Keratinocyte (primary cell): ENCODE measurements at regions not wholly inside any gene's neighbourhood (a gene's known extent, or its start where the extent isn't known, plus 50 kb on each side); places are given as distances from the start of the nearest gene placed in this dataset.

Source experiments
- DNase-seq: peaks from one replicate; pipeline ENCODE4 v3.0.0-alpha.2; 2011; ENCODE audit warnings: low read depth, missing footprints, low spot score
- FAIRE-seq: peaks from 2 replicates; lab custom pipeline; 2011; peaks lifted over from hg19 to GRCh38; lab: Jason Lieb, UNC
- H2AFZ ChIP-seq: 2 replicates; pipeline ENCODE4 v1.6.0; 2012; ENCODE audit warnings: low read length, control low read depth, inconsistent platforms; ENCODE audit not compliant: control insufficient read depth
- H3K27ac ChIP-seq: 2 replicates; pipeline ENCODE4 v1.5.1; 2011; ENCODE audit warnings: low read length; ENCODE audit not compliant: control insufficient read depth, insufficient read depth
- H3K27me3 ChIP-seq: 3 replicates; pipeline ENCODE4 v1.6.0; 2011; ENCODE audit warnings: low read length; ENCODE audit not compliant: control insufficient read depth, insufficient read depth; ENCODE audit errors: extremely low read depth
- H3K36me3 ChIP-seq, 2 experiments: 2 replicates in 1 of 2; 3 replicates in 1 of 2; pipeline ENCODE4 v1.5.1; 2011; ENCODE audit warnings: low read length in 2 of 2, mild to moderate bottlenecking in 1 of 2; ENCODE audit not compliant: control insufficient read depth in 2 of 2, insufficient read depth in 2 of 2; ENCODE audit errors: extremely low read depth in 1 of 2
- H3K4me1 ChIP-seq: 3 replicates; pipeline ENCODE4 v1.5.1; 2011; ENCODE audit warnings: low read length; ENCODE audit not compliant: control insufficient read depth, insufficient read depth; ENCODE audit errors: extremely low read depth
- H3K4me2 ChIP-seq: 3 replicates; pipeline ENCODE4 v1.6.0; 2011; ENCODE audit warnings: low read depth, low read length; ENCODE audit not compliant: control insufficient read depth, insufficient read depth; ENCODE audit errors: extremely low read depth
- H3K4me3 ChIP-seq, 3 experiments: fragments of 200-600 bp in 1 of 3; sonication (generic) in 1 of 3; 2 replicates in 2 of 3; 3 replicates in 1 of 3; pipeline ENCODE4 v1.5.1; 2011 to 2016; ENCODE audit warnings: low read length in 3 of 3, mild to moderate bottlenecking in 3 of 3, control low read depth in 2 of 3, inconsistent platforms in 1 of 3, low read depth in 1 of 3, mixed read lengths in 1 of 3, mixed run types in 1 of 3, moderate library complexity in 1 of 3; ENCODE audit not compliant: control insufficient read depth in 2 of 3, insufficient read depth in 2 of 3; ENCODE audit errors: extremely low read depth in 1 of 3
- H3K79me2 ChIP-seq: 2 replicates; pipeline ENCODE4 v1.6.0; 2012; ENCODE audit warnings: low read length; ENCODE audit not compliant: control insufficient read depth, insufficient read depth
- H3K9ac ChIP-seq: 3 replicates; pipeline ENCODE4 v1.6.0; 2011; ENCODE audit warnings: low read length; ENCODE audit not compliant: control insufficient read depth, insufficient read depth; ENCODE audit errors: extremely low read depth
- H3K9me1 ChIP-seq: 3 replicates; pipeline ENCODE4 v1.6.0; 2011; ENCODE audit warnings: low read length; ENCODE audit not compliant: control insufficient read depth, insufficient read depth; ENCODE audit errors: extremely low read depth
- H3K9me3 ChIP-seq: 2 replicates; pipeline ENCODE4 v1.5.1; 2012; ENCODE audit warnings: low read depth, low read length; ENCODE audit not compliant: control insufficient read depth
- H4K20me1 ChIP-seq: 3 replicates; pipeline ENCODE4 v1.6.0; 2011; ENCODE audit warnings: low read length; ENCODE audit not compliant: control insufficient read depth, insufficient read depth; ENCODE audit errors: extremely low read depth
- EZH2 ChIP-seq: IDR thresholded peaks from one replicate; pipeline ENCODE4 v1.6.1; 2012; ENCODE audit warnings: inconsistent platforms, mild to moderate bottlenecking, low read length, moderate library complexity
- dilution Hi-C: fragments of 300-500 bp; cut with MboI; formaldehyde crosslinking; loops from one replicate; pipeline ENCODE4 v1.7.0; 2020; ENCODE audit warnings: low sequenced_read_pairs; ENCODE audit not compliant: extremely low pct_ligation_motif_present
- TF ChIP-seq, protein P1 (sequence below), 3 experiments: IDR thresholded peaks in 1 of 3; conservative IDR thresholded peaks in 1 of 3; optimal IDR thresholded peaks in 1 of 3; 2 replicates in 2 of 3; 3 replicates in 1 of 3; pipeline versions ENCODE3 to v1.5.1; 2011; ENCODE audit warnings: low read length in 3 of 3, mild to moderate bottlenecking in 3 of 3, moderate library complexity in 2 of 3, control low read depth in 1 of 3, inconsistent platforms in 1 of 3; ENCODE audit not compliant: insufficient read depth in 2 of 3; ENCODE audit errors: extremely low read depth in 1 of 3

DNA sequence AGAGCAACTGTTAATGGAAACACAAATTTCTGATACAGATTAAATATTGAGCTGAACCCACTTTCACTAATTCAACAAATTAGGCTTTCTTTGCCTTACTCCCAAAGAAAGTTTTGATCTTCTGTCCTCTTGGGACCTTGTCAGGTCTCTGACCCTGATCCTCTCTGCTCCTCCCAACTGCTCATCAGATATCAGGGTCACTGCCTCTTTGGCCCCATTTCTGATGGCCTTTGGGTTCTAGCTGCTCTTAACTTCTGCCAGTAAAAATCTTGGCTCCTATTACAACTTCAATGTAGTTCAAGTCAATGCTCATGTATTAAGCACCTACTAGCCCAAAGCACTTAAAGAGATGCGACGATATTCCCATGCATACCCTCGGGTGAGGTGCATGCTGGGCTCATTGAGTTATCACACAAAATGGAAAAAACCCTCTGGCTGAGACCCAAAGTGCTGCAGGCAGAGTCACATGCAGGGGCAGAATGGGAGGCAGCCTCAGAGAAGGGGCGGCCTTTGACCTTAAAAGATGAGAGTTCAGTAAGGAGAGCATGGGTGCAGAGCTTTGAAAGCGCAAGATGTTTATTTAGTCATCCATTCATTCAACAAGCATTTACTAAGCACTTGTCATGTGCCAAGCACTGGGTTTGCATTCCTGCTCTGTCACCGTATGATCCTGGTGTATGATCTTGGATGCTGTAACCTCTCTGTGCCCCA is 183.4 kb downstream of the USP12 start:
- peaks cover 6% of the 10 kb centered on the region for H3K27me3 ChIP-seq
- H3K4me3 ChIP-seq = no peak overlapping the region
- H3K36me3 ChIP-seq = no peaks in the 10 kb centered on the region
- H3K9me1 ChIP-seq = no peaks in the 10 kb centered on the region
- H3K4me1 ChIP-seq = no peaks in the 10 kb centered on the region
- no peaks in the 10 kb centered on the region for H3K79me2 ChIP-seq
- no peak overlapping the region for H3K27ac ChIP-seq
- no peak overlapping the region for H2AFZ ChIP-seq
- TF ChIP-seq, protein P1, sequence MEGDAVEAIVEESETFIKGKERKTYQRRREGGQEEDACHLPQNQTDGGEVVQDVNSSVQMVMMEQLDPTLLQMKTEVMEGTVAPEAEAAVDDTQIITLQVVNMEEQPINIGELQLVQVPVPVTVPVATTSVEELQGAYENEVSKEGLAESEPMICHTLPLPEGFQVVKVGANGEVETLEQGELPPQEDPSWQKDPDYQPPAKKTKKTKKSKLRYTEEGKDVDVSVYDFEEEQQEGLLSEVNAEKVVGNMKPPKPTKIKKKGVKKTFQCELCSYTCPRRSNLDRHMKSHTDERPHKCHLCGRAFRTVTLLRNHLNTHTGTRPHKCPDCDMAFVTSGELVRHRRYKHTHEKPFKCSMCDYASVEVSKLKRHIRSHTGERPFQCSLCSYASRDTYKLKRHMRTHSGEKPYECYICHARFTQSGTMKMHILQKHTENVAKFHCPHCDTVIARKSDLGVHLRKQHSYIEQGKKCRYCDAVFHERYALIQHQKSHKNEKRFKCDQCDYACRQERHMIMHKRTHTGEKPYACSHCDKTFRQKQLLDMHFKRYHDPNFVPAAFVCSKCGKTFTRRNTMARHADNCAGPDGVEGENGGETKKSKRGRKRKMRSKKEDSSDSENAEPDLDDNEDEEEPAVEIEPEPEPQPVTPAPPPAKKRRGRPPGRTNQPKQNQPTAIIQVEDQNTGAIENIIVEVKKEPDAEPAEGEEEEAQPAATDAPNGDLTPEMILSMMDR (optimal IDR thresholded peaks at IDR 0.05 in 1 of 3, IDR thresholded peaks at IDR 0.05 in 1 of 3, conservative IDR thresholded peaks at IDR 0.05 in 1 of 3; ENCODE audit: extremely low read depth in 1 of 3, insufficient read depth in 2 of 3, low read length in 3 of 3) = no peak
- no peak for TF ChIP-seq EZH2
- no peaks in the 10 kb centered on the region for H3K9me3 ChIP-seq
- H3K4me2 ChIP-seq = no peak overlapping the region
- FAIRE-seq (no peak), DNase-seq (no peak)
- dilution Hi-C loops = no loop called here
- H4K20me1 ChIP-seq = no peaks in the 10 kb centered on the region
- H3K9ac ChIP-seq = no peak overlapping the region

DNA sequence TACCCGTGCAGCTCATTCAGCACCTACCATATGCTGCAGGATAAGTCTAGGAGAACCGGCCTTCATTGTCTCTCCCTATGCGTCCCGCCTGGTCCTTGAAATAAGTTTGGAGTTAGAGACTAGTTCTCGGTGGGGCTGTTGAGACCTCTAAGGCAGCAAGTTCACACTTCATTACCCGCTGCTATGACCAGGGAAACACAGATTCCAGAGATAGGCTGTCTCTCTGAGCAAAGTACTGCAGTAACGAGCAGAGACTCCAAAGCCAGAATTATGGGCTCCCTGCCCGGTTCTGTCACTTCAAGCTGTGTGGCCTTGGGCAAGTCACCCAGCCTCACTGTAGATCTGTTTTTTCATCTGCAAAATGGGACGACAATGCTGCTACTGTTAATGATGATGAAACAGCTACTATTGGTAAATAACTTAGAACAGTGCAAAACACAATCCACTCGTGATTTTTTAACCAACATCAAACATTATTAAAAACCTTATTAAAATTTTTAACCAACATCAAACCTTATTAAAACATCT is 184.1 kb downstream of the USP12 start:
- Histone ChIP-seq H3K9ac (no peak overlapping the region), H3K27me3 (peaks cover 6% of the 10 kb centered on the region), H3K4me2 (no peak overlapping the region), H3K27ac (no peak overlapping the region), H2AFZ (no peak overlapping the region), H3K4me3 (no peak overlapping the region), H3K9me3 (no peaks in the 10 kb centered on the region), H3K4me1 (no peaks in the 10 kb centered on the region), H3K79me2 (no peaks in the 10 kb centered on the region), H3K36me3 (no peaks in the 10 kb centered on the region), H3K9me1 (no peaks in the 10 kb centered on the region), H4K20me1 (no peaks in the 10 kb centered on the region)
- DNase-seq = no peak
- dilution Hi-C loops = no loop called here
- no peak for FAIRE-seq
- TF ChIP-seq EZH2 = no peak
- TF ChIP-seq, protein P1 (optimal IDR thresholded peaks at IDR 0.05 in 1 of 3, IDR thresholded peaks at IDR 0.05 in 1 of 3, conservative IDR thresholded peaks at IDR 0.05 in 1 of 3; ENCODE audit: extremely low read depth in 1 of 3, insufficient read depth in 2 of 3, low read length in 3 of 3) = no peak
